ENCODE measurements at regions not wholly inside any gene's neighbourhood (a gene's known extent, or its start where the extent isn't known, plus 50 kb on each side); places are given as distances from the start of the nearest gene placed in this dataset.

GRCh38 chr2:47653036-47653435 lies 82.3 kb upstream of the KCNK12 start:
- H3K79me2 ChIP-seq (ENCODE audit: control insufficient read depth, low read length): peaks cover 27% of the 10 kb centered on the region
- H3F3A ChIP-seq (ENCODE audit: control insufficient read depth, insufficient read depth): peaks cover 25% of the 10 kb centered on the region
- no peaks in the 10 kb centered on the region for H3K9me2 ChIP-seq (replicated peaks; ENCODE audit: control insufficient read depth, low read length)
- H3K36me3 ChIP-seq (ENCODE audit: control insufficient read depth, low read length): peaks cover 11% of the 10 kb centered on the region
- H3K9me3 ChIP-seq (ENCODE audit: control insufficient read depth, insufficient read depth, low read length): no peaks in the 10 kb centered on the region
- no peak overlapping the region; the same call in 1 of the 2 replicates for H3K4me3 ChIP-seq (ENCODE audit: low read length)
- H3K27ac ChIP-seq (ENCODE audit: low read depth, low read length): peak overlapping the region; percentile 97; the same call in 1 of the 2 replicates
- TF ChIP-seq EZH2phosphoT487 (IDR thresholded peaks at IDR 0.05; ENCODE audit: borderline replicate concordance, low read length) (no peak), CTCF (IDR thresholded peaks at IDR 0.05; ENCODE audit: low read depth, low read length, poor library complexity, severe bottlenecking) (no peak)
- H3K4me1 ChIP-seq (ENCODE audit: control insufficient read depth, low read length): peaks cover 62% of the 10 kb centered on the region
- no peaks in the 10 kb centered on the region for H4K20me1 ChIP-seq (ENCODE audit: control insufficient read depth, insufficient read depth, low read depth, low read length)
- H3K4me2 ChIP-seq (ENCODE audit: low read length): peak overlapping the region; percentile 87
- no peaks in the 10 kb centered on the region for H3K27me3 ChIP-seq (ENCODE audit: control insufficient read depth, low read length)

- Histone ChIP-seq H3K36me3 (ENCODE audit: control insufficient read depth, low read length) (peaks cover 8% of the 10 kb centered on the region; the same call in 1 of the 2 replicates), H3K9me3 (ENCODE audit: control insufficient read depth, insufficient read depth, low read length) (no peaks in the 10 kb centered on the region), H3K4me3 (ENCODE audit: low read length) (peak overlapping the region; percentile 3; the same call in 1 of the 2 replicates), H3K9me2 (replicated peaks; ENCODE audit: control insufficient read depth, low read length) (no peaks in the 10 kb centered on the region), H4K20me1 (ENCODE audit: control insufficient read depth, insufficient read depth, low read depth, low read length) (no peaks in the 10 kb centered on the region), H3K79me2 (ENCODE audit: control insufficient read depth, low read length) (peaks cover 19% of the 10 kb centered on the region), H3F3A (ENCODE audit: control insufficient read depth, insufficient read depth) (peaks cover 25% of the 10 kb centered on the region), H3K4me2 (ENCODE audit: low read length) (peak overlapping the region; percentile 87), H3K4me1 (ENCODE audit: control insufficient read depth, low read length) (peaks cover 53% of the 10 kb centered on the region), H3K27me3 (ENCODE audit: control insufficient read depth, low read length) (no peaks in the 10 kb centered on the region), H3K27ac (ENCODE audit: low read depth, low read length) (no peak overlapping the region)
- no peak for TF ChIP-seq CTCF (IDR thresholded peaks at IDR 0.05; ENCODE audit: low read depth, low read length, poor library complexity, severe bottlenecking)
- TF ChIP-seq EZH2phosphoT487 (IDR thresholded peaks at IDR 0.05; ENCODE audit: borderline replicate concordance, low read length): no peak
Measured at GRCh38 chr2:47652061-47652690, 81.4 kb upstream of the KCNK12 start.

GRCh38 chr2:47651296-47651695 lies 80.5 kb upstream of the KCNK12 start:
- Histone ChIP-seq H3F3A (ENCODE audit: control insufficient read depth, insufficient read depth) (peaks cover 23% of the 10 kb centered on the region), H3K9me2 (replicated peaks; ENCODE audit: control insufficient read depth, low read length) (no peaks in the 10 kb centered on the region), H4K20me1 (ENCODE audit: control insufficient read depth, insufficient read depth, low read depth, low read length) (no peaks in the 10 kb centered on the region), H3K9me3 (ENCODE audit: control insufficient read depth, insufficient read depth, low read length) (no peaks in the 10 kb centered on the region), H3K27ac (ENCODE audit: low read depth, low read length) (no peak overlapping the region), H3K4me1 (ENCODE audit: control insufficient read depth, low read length) (peaks cover 44% of the 10 kb centered on the region), H3K79me2 (ENCODE audit: control insufficient read depth, low read length) (peaks cover 10% of the 10 kb centered on the region), H3K27me3 (ENCODE audit: control insufficient read depth, low read length) (no peaks in the 10 kb centered on the region), H3K4me3 (ENCODE audit: low read length) (no peak overlapping the region), H3K36me3 (ENCODE audit: control insufficient read depth, low read length) (peaks cover 8% of the 10 kb centered on the region; the same call in 1 of the 2 replicates), H3K4me2 (ENCODE audit: low read length) (no peak overlapping the region)
- TF ChIP-seq CTCF (IDR thresholded peaks at IDR 0.05; ENCODE audit: low read depth, low read length, poor library complexity, severe bottlenecking) (no peak), EZH2phosphoT487 (IDR thresholded peaks at IDR 0.05; ENCODE audit: borderline replicate concordance, low read length) (no peak)
